ENCODE measurements at regions not wholly inside any gene's neighbourhood (a gene's known extent, or its start where the extent isn't known, plus 50 kb on each side); places are given as distances from the start of the nearest gene placed in this dataset.

- no peak for DNase-seq (ENCODE audit: extremely low spot score)
- TF ChIP-seq ZNF384 (IDR thresholded peaks at IDR 0.05) (no peak), FOXM1 (IDR thresholded peaks at IDR 0.05; ENCODE audit: borderline replicate concordance) (no peak), NFRKB (IDR thresholded peaks at IDR 0.05) (no peak), L3MBTL2 (conservative IDR thresholded peaks at IDR 0.05) (no peak), SUZ12 (IDR thresholded peaks at IDR 0.05) (no peak)
- POLR2A ChIA-PET, result no interaction called here
- CTCF ChIA-PET, result no interaction called here
Observed at GRCh38 chr11:29826878-29827277, 190.0 kb downstream of the KCNA4 start.

GRCh38 chr11:29816359-29816758 is 200.5 kb downstream of the KCNA4 start:
- ChIA-PET POLR2A (no interaction called here), CTCF (no interaction called here)
- no peak for DNase-seq (ENCODE audit: extremely low spot score)
- TF ChIP-seq FOXK2 (IDR thresholded peaks at IDR 0.05), result no peak
- no peak for TF ChIP-seq HDGF (IDR thresholded peaks at IDR 0.05; ENCODE audit: borderline replicate concordance)
- TF ChIP-seq LEF1 (IDR thresholded peaks at IDR 0.05; ENCODE audit: borderline replicate concordance), result no peak
- no peak for TF ChIP-seq SUZ12 (IDR thresholded peaks at IDR 0.05)
- TF ChIP-seq ZNF384 (IDR thresholded peaks at IDR 0.05), result no peak
- no peak for TF ChIP-seq ARNT (IDR thresholded peaks at IDR 0.05)
- TF ChIP-seq NFRKB (IDR thresholded peaks at IDR 0.05), result no peak
- no peak for TF ChIP-seq TARDBP (IDR thresholded peaks at IDR 0.05)
- TF ChIP-seq L3MBTL2 (conservative IDR thresholded peaks at IDR 0.05), result no peak

GRCh38 chr11:29809121-29809520 is 207.7 kb downstream of the KCNA4 start:
- ChIA-PET POLR2A (no interaction called here), CTCF (no interaction called here)
- no peak for DNase-seq (ENCODE audit: extremely low spot score)
- TF ChIP-seq TARDBP (IDR thresholded peaks at IDR 0.05) (no peak), LEF1 (IDR thresholded peaks at IDR 0.05; ENCODE audit: borderline replicate concordance) (no peak), BHLHE40 (IDR thresholded peaks at IDR 0.05; ENCODE audit: borderline replicate concordance) (no peak), ZNF384 (IDR thresholded peaks at IDR 0.05) (no peak), SUZ12 (IDR thresholded peaks at IDR 0.05) (no peak), ARNT (IDR thresholded peaks at IDR 0.05) (no peak), L3MBTL2 (conservative IDR thresholded peaks at IDR 0.05) (no peak)

GRCh38 chr11:29802522-29802921 is 214.3 kb downstream of the KCNA4 start:
- no peak for DNase-seq (ENCODE audit: extremely low spot score)
- ChIA-PET POLR2A (no interaction called here), CTCF (no interaction called here)
- TF ChIP-seq ELF4 (IDR thresholded peaks at IDR 0.05) (no peak), FOXM1 (IDR thresholded peaks at IDR 0.05; ENCODE audit: borderline replicate concordance) (no peak), HDGF (IDR thresholded peaks at IDR 0.05; ENCODE audit: borderline replicate concordance) (no peak), FOXK2 (IDR thresholded peaks at IDR 0.05) (no peak), TARDBP (IDR thresholded peaks at IDR 0.05) (no peak), SP1 (IDR thresholded peaks at IDR 0.05) (no peak), NFRKB (IDR thresholded peaks at IDR 0.05) (no peak)

GRCh38 chr11:29801561-29801960 is 215.3 kb downstream of the KCNA4 start:
- ChIA-PET POLR2A (no interaction called here), CTCF (no interaction called here)
- DNase-seq (ENCODE audit: extremely low spot score), result no peak
- TF ChIP-seq FOXK2 (IDR thresholded peaks at IDR 0.05) (no peak), LEF1 (IDR thresholded peaks at IDR 0.05; ENCODE audit: borderline replicate concordance) (no peak)

GRCh38 chr11:29786092-29786491 is 230.7 kb downstream of the KCNA4 start:
- CTCF ChIA-PET, result no interaction called here
- TF ChIP-seq CTBP1 (IDR thresholded peaks at IDR 0.05; ENCODE audit: borderline replicate concordance) (no peak), LEF1 (IDR thresholded peaks at IDR 0.05; ENCODE audit: borderline replicate concordance) (no peak), BHLHE40 (IDR thresholded peaks at IDR 0.05; ENCODE audit: borderline replicate concordance) (no peak), FOXK2 (IDR thresholded peaks at IDR 0.05) (no peak), L3MBTL2 (conservative IDR thresholded peaks at IDR 0.05) (no peak), ARNT (IDR thresholded peaks at IDR 0.05) (no peak), TARDBP (IDR thresholded peaks at IDR 0.05) (no peak), ZNF384 (IDR thresholded peaks at IDR 0.05) (no peak)
- DNase-seq (ENCODE audit: extremely low spot score), result no peak
- POLR2A ChIA-PET, result no interaction called here

GRCh38 chr11:29783506-29783905 is 233.3 kb downstream of the KCNA4 start:
- DNase-seq (ENCODE audit: extremely low spot score), result no peak
- ChIA-PET CTCF (no interaction called here), POLR2A (no interaction called here)
- TF ChIP-seq ZNF384 (IDR thresholded peaks at IDR 0.05), result no peak
- no peak for TF ChIP-seq LEF1 (IDR thresholded peaks at IDR 0.05; ENCODE audit: borderline replicate concordance)
- no peak for TF ChIP-seq SUZ12 (IDR thresholded peaks at IDR 0.05)
- TF ChIP-seq SP1 (IDR thresholded peaks at IDR 0.05), result no peak
- TF ChIP-seq L3MBTL2 (conservative IDR thresholded peaks at IDR 0.05), result no peak
- TF ChIP-seq FOXM1 (IDR thresholded peaks at IDR 0.05; ENCODE audit: borderline replicate concordance), result no peak
- no peak for TF ChIP-seq ARNT (IDR thresholded peaks at IDR 0.05)
- TF ChIP-seq BHLHE40 (IDR thresholded peaks at IDR 0.05; ENCODE audit: borderline replicate concordance), result no peak
- TF ChIP-seq FOXA1 (IDR thresholded peaks at IDR 0.05), result no peak
- TF ChIP-seq FOXK2 (IDR thresholded peaks at IDR 0.05), result no peak
- TF ChIP-seq PKNOX1 (IDR thresholded peaks at IDR 0.05), result no peak
- TF ChIP-seq NFRKB (IDR thresholded peaks at IDR 0.05), result no peak

- ChIA-PET CTCF (no interaction called here), POLR2A (no interaction called here)
- no peak for TF ChIP-seq BHLHE40 (IDR thresholded peaks at IDR 0.05; ENCODE audit: borderline replicate concordance)
- no peak for TF ChIP-seq ARNT (IDR thresholded peaks at IDR 0.05)
- TF ChIP-seq SP1 (IDR thresholded peaks at IDR 0.05), result no peak
- TF ChIP-seq L3MBTL2 (conservative IDR thresholded peaks at IDR 0.05), result no peak
- TF ChIP-seq HDGF (IDR thresholded peaks at IDR 0.05; ENCODE audit: borderline replicate concordance), result no peak
- DNase-seq (ENCODE audit: extremely low spot score), result no peak
Observed at GRCh38 chr11:29782447-29782846, 234.4 kb downstream of the KCNA4 start.

GRCh38 chr11:29781268-29781667 is 235.6 kb downstream of the KCNA4 start:
- TF ChIP-seq LEF1 (IDR thresholded peaks at IDR 0.05; ENCODE audit: borderline replicate concordance), result no peak
- no peak for TF ChIP-seq L3MBTL2 (conservative IDR thresholded peaks at IDR 0.05)
- TF ChIP-seq SP1 (IDR thresholded peaks at IDR 0.05), result no peak
- TF ChIP-seq ELF4 (IDR thresholded peaks at IDR 0.05), result no peak
- TF ChIP-seq ZNF384 (IDR thresholded peaks at IDR 0.05), result no peak
- no peak for TF ChIP-seq FOXM1 (IDR thresholded peaks at IDR 0.05; ENCODE audit: borderline replicate concordance)
- TF ChIP-seq FOXA1 (IDR thresholded peaks at IDR 0.05), result no peak
- TF ChIP-seq BHLHE40 (IDR thresholded peaks at IDR 0.05; ENCODE audit: borderline replicate concordance), result no peak
- TF ChIP-seq HDGF (IDR thresholded peaks at IDR 0.05; ENCODE audit: borderline replicate concordance), result no peak
- DNase-seq (ENCODE audit: extremely low spot score), result no peak
- ChIA-PET CTCF (no interaction called here), POLR2A (no interaction called here)
